GM12878 (cell line): ENCODE measurements at regions not wholly inside any gene's neighbourhood (a gene's known extent, or its start where the extent isn't known, plus 50 kb on each side); places are given as distances from the start of the nearest gene placed in this dataset.

ENCODE experiments used
- CTCF ChIP-seq, 3 experiments: IDR thresholded peaks in 2 of 3; conservative IDR thresholded peaks in 1 of 3; 2 replicates each; pipeline ENCODE4 v1.5.1; 2011; ENCODE audit warnings: low read depth in 3 of 3, low read length in 3 of 3, mild to moderate bottlenecking in 3 of 3, control low read depth in 2 of 3, moderate library complexity in 2 of 3, inconsistent platforms in 1 of 3, mixed read lengths in 1 of 3; ENCODE audit not compliant: control insufficient read depth in 2 of 3, insufficient read depth in 1 of 3; ENCODE audit errors: extremely low read depth in 1 of 3
- EED ChIP-seq: sonication (generic); IDR thresholded peaks from 2 replicates; pipeline ENCODE4 v1.6.1; 2016; ENCODE audit warnings: antibody characterized with exemption, low read depth
- ELK1 ChIP-seq: IDR thresholded peaks from 2 replicates; pipeline ENCODE4 v1.6.1; 2012; ENCODE audit warnings: low read depth, low read length, improper control_type of control experiment
- EZH2 ChIP-seq: IDR thresholded peaks from 2 replicates; pipeline ENCODE4 v1.6.1; 2012; ENCODE audit warnings: low read depth, mild to moderate bottlenecking, control low read depth, inconsistent platforms, low read length, borderline replicate concordance; ENCODE audit not compliant: control insufficient read depth

GRCh38 chr21:20167059-20167458 lies 831.1 kb upstream of the NCAM2 start:
- TF ChIP-seq CTCF (IDR thresholded peaks at IDR 0.05 in 2 of 3, conservative IDR thresholded peaks at IDR 0.05 in 1 of 3; ENCODE audit: control insufficient read depth in 2 of 3, extremely low read depth in 1 of 3, insufficient read depth in 1 of 3, low read depth in 3 of 3, low read length in 3 of 3): no peak
- no peak for TF ChIP-seq EZH2
- TF ChIP-seq EED: no peak
- no peak for TF ChIP-seq ELK1
